GM12872 (cell line): ENCODE measurements at regions not wholly inside any gene's neighbourhood (a gene's known extent, or its start where the extent isn't known, plus 50 kb on each side); places are given as distances from the start of the nearest gene placed in this dataset.

Experiments
- CTCF ChIP-seq: IDR thresholded peaks from 3 replicates; pipeline ENCODE4 v1.5.1; 2011; ENCODE audit warnings: low read depth, mild to moderate bottlenecking, low read length, moderate library complexity; ENCODE audit not compliant: insufficient read depth

- TF ChIP-seq CTCF: no peak
These were observed 194.0 kb downstream of the ZFP36L2 start for GRCh38 chr2:43032213-43033015.

GRCh38 chr2:43031471-43032212, 194.8 kb downstream of the ZFP36L2 start:
- TF ChIP-seq CTCF: no peak

- no peak for TF ChIP-seq CTCF
These were observed 195.7 kb downstream of the ZFP36L2 start for GRCh38 chr2:43030551-43031307.

GRCh38 chr2:43029186-43029585, 197.2 kb downstream of the ZFP36L2 start:
- no peak for TF ChIP-seq CTCF

- TF ChIP-seq CTCF: no peak
These were observed 198.2 kb downstream of the ZFP36L2 start for GRCh38 chr2:43028188-43028587.

GRCh38 chr2:43027097-43027873, 199.1 kb downstream of the ZFP36L2 start:
- no peak for TF ChIP-seq CTCF
